Hematopoietic multipotent progenitor cell treated with erythropoietin and hydrocortisone succinate and interleukin-3 and kit ligand, for 15 days (in vitro differentiated cells): ENCODE measurements at regions not wholly inside any gene's neighbourhood (a gene's known extent, or its start where the extent isn't known, plus 50 kb on each side); places are given as distances from the start of the nearest gene placed in this dataset.
A peak's percentile ranks its signal among the peaks of the same experiment; 100 is the strongest.

Experiments
- DNase-seq: peaks from one replicate; pipeline ENCODE4 v3.0.0-alpha.2; 2015; ENCODE audit warnings: low spot score

GRCh38 chr4:57490520-57491255 lies 380.5 kb upstream of the IGFBP7 start:
- DNase-seq: no peak

GRCh38 chr4:57488366-57489162 lies 378.4 kb upstream of the IGFBP7 start:
- DNase-seq: no peak

- no peak for DNase-seq
These were observed 365.2 kb upstream of the IGFBP7 start for GRCh38 chr4:57475424-57475823.

DNA sequence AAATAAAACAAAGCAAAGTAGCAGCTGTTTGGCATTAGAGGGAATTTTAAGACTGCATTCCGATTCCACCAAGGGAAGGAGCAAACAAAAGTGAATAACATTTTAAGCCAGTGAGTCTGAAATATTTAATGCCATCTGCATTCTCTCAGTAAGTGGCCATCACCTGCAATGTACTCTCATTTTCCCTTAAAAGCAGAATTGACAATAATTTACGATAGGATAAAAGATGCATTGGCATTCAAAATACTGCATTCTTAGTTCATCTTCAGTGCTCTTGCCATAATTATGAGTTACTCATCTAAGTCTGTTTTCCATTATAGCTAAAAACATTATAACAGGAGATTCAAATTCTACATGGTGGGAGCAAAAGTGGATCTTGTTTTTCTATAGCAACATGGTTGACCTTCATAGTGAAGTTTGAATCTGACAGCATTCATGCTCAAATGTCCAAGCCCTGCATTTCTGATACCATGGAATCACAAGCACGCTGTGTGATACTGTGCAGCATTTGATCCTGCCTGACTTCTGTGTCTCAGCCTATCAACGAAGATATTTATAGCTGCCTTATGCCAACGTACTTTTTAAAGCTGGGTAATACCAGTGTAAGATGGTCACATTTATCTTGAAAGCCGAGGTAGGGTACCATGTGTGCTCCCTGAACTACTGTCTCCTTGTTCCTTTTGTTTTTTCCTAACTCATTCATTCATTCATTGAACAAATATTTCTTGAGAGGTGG lies 355.3 kb upstream of the IGFBP7 start:
- no peak for DNase-seq

DNA sequence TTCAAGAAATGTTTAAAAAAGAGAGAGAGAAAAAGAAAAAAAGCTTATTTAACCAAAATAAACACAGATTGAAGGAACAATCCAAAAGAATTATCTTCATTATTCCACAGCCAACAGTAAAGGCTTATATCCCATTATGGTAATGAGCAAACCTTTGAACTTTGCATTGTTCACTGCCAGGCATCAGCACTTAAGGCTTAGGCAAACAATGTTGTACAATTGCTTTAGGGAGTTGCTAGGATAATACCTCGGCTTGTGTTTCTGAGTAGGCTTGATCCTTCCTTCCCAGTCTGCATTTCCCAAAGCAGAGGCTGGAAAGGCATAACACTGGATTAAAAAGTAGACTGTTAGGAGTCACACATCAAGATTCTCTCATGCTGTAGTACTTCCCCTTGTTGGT lies 352.7 kb upstream of the IGFBP7 start:
- DNase-seq: no peak

GRCh38 chr4:57460967-57461366 lies 350.8 kb upstream of the IGFBP7 start:
- DNase-seq: no peak

DNA sequence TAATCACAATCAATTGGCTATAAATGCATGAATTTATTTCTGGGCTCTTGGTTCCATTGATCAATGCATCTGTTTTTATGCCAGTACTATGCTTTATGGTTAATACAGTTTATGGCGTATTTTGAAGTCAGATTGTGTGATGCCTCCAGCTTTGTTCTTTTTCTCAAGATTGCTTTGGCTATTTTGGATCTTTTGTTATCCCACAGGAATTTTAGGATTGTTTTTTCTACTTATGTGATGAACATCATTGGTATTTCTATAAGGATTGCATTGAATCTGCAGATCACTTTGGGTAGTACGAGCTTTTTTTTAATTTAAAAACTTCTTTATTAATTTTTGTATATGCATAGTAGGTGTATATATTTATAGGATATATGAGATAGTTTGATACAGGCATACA lies 338.7 kb upstream of the IGFBP7 start:
- DNase-seq: no peak

GRCh38 chr4:57448452-57448851 lies 338.3 kb upstream of the IGFBP7 start:
- no peak for DNase-seq

DNA sequence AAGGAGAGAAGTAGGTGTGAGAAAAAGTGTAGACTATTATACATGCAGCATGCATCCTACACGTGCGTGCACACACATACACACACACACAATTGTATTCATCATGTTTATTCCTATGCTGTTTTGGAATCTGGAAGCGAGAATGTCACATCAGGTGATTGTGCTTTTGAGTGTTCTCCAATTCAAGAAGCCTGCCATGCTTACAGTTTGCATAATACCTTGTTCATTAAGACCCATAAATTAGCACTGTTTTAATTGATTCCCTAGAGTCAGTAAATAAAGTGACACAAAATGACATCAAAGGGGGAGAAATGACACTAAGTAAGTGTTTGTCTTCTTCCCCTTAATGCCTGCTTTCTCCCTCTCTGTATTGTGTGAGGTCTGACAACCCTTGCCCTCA lies 336.1 kb upstream of the IGFBP7 start:
- no peak for DNase-seq

DNA sequence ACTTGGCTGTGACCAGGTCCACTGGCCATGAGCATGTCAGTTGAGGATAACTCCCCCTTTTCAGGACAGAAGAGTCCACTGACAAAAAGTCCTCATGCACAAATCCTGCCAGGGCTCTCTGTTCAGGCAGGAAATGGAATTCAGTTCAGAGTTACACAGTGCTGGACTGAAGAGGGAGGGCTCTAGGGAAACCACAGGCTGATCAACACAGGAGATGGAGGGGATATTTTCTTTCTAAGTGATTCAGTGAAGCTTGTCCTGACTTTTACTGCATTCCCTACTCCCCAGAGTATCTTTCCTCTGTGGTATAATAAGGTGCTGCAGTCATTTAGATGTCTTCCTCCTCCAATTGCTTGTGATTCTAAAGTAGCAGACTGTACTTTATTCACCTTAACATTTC lies 335.5 kb upstream of the IGFBP7 start:
- DNase-seq: no peak

GRCh38 chr4:57444671-57445070 lies 334.5 kb upstream of the IGFBP7 start:
- DNase-seq: no peak

GRCh38 chr4:57443787-57444186 lies 333.6 kb upstream of the IGFBP7 start:
- DNase-seq: no peak

DNA sequence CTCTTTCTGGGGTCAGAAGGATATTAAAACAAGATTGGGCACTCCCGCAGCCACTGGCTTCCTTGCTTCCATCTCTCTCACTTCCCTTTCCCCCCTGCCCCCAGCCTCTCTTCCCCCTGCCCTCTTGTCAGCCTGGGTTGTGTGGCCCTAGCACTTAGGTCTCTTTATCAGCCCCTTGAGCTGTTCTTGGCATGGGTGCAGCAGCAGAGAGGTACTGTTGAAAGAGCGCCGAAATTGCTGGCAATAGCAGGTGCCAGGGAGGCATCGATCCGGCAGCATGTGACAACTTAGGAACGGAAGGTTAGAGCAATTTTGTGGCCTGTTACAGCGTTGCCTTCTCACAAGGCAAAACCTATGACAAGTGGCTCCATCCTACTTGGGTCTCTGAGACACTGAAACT lies 333.1 kb upstream of the IGFBP7 start:
- no peak for DNase-seq

DNA sequence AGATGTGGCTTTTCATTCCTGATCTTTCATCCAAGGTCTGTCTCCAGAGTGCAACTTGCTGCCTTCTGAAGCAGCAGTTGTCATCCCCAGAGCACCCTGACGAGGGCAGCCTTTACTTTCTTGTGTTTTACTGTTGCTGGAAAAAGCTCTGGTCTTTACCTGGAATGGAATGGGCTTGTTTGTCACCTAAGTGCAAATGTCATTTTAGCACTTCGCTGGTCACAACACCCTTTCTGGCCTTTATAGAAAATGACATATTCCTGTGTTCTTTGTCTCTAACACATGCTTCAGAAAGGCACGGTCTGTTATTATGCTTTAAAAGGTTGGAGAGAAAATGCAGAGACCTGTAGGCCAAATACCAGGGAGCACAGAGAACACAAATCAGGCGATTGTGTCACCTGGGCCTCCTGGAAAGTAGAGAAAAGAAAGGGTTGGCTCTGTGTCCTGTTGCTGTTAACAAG lies 332.7 kb upstream of the IGFBP7 start:
- DNase-seq: no peak

DNA sequence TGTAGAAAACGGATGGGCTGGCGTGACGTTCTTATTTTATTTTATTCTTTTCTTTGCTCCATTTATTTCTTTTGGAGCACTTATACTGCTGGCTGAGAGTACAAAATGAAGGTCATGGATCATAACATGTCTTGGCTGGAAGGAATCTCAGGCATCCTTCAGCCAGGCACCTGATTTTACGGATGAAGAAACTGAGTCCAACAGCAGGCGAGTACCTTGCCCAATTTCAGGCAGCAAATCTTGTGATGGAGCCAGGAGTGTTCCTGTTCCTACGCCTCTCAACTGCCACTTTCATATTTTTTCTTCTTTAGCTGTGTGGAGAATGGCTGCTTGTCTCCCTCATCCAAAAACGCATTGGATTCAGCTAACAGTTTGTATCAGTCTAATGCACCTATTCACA lies 332.1 kb upstream of the IGFBP7 start:
- no peak for DNase-seq

GRCh38 chr4:57437649-57438048 lies 327.5 kb upstream of the IGFBP7 start:
- DNase-seq: no peak

DNA sequence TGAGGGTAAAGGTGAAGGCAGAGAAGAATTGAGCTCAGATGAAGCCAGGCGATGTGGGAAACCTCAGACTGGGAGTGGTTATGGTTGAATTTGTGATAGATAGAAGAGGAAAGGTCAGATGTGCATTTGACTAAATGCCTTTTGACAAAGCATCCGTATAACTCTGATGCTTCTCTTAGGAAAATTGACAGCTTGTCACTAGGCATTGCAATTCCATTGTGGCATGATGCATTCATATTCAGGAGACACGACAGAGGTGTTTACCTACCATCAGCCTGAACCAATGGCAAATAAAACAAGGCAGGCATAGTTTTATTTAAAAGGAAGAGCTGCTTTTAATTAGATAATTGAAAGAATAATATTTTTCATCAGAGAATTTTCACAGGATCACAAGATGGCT lies 325.1 kb upstream of the IGFBP7 start:
- DNase-seq: no peak

GRCh38 chr4:57430726-57431125 lies 320.5 kb upstream of the IGFBP7 start:
- DNase-seq: no peak

DNA sequence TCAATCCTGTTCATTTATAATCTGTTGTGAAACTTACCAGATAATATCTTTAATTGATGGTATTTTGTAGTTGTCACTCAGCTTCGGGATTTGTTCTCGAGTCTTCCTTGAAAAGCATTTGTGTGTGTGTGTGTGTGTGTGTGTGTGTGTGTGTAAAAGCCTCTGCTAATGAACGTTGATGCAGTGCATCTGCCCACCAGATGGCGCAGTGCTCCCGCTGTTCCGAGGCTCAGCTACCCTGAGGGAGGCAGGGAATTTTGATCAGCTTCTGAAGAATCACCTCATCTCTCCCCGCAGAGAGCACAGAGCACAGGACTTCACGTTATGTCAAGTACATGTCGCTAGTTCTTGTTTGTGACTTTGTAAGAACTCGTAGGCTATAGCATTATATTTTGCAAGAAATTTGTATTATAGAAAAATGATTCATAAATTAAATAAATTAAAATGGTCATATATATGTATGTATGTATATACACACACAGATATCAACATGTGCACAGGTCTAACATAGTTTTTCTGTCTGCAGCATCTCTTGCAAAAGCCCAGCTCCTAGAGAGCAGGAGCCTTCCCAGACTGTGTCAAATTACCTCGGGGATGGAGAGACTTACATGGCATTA lies 316.7 kb upstream of the IGFBP7 start:
- DNase-seq: peak; percentile 9

- no peak for DNase-seq
These were observed 315.4 kb upstream of the IGFBP7 start for GRCh38 chr4:57425610-57426009.

DNA sequence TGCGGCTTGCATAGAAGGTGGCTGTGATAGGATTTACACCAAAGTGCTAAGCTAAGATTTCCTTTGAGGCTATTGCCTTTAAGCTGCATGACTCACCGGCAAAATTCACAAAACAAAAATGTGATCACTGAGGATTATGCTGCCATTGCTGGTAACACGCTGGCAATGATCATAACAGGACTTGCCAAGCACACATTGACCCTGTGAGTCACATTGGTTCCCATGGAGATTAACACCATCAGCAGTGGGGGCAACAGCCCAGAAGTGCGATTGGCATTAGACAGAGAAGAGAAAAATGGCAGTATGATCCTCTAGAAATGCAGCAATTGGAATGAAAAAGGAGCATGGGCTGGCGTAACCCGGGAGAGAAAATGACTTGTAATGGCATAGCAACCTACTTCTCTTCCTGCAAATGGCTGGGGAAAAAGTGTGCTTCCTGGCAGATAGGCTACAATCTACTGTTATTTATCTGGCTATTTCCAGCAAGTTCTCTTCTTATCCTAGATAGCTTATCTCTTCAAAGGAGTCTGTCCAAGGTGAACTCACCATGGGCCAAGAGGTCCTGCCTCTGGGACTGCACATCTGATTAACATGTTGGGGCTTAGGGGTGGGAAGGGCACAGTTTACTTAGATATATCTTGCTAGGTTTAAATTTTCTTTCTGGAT lies 314.2 kb upstream of the IGFBP7 start:
- no peak for DNase-seq

DNA sequence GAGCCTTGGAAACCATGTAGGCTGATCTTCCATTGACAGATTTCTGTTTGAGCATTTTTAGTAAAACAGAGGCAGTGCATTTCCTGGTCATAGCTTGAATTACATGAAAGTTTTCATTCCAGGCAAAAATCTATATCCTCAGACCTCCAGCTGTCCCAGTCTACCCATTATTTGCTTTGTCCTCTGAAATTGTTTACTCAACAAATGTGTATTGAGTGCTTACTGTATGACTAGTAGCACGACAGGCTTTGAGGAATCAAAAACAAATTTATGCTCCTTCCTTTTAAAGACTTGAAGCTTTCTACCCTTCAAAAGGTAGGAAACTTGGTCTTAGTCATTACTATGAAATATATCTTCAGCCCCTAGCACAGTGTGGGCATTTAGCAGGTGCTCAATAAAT lies 307.9 kb upstream of the IGFBP7 start:
- no peak for DNase-seq
